GM21619 (cell line): ENCODE measurements at regions not wholly inside any gene's neighbourhood (a gene's known extent, or its start where the extent isn't known, plus 50 kb on each side); places are given as distances from the start of the nearest gene placed in this dataset.
"Not testable (repeated sequence)": the region's sequence is repeated elsewhere in the genome, so short reads cannot be mapped to it uniquely, and the experiment has no call there.

Experiments used
- ATAC-seq: cut with Tn5 transposase; IDR thresholded peaks from one replicate; pipeline ENCODE4 v1.9.1; 2021; ENCODE audit not compliant: unreplicated experiment

GRCh38 chr13:63546524-63546923, 2130.9 kb upstream of the PCDH20 start:
- ATAC-seq: no peak

DNA sequence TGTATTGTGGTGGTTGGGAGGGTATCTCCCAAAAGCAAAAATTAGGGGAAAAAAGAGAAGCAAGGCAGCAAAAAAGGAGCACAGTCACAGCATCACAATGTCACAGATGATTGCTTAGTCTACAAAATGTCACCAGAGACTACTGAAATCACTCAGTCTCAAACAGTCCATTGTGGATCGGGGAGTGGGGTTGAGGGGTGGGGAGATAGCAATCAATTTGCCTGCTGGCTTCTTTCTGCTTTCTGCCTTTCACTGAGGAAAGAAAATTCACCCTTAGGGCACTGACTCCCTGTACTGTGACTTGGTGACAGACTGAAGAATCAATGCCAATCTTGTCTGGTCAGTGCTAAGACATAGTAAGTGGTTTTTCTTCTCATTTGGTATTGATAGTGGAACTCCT, 2127.1 kb upstream of the PCDH20 start:
- ATAC-seq: no peak

DNA sequence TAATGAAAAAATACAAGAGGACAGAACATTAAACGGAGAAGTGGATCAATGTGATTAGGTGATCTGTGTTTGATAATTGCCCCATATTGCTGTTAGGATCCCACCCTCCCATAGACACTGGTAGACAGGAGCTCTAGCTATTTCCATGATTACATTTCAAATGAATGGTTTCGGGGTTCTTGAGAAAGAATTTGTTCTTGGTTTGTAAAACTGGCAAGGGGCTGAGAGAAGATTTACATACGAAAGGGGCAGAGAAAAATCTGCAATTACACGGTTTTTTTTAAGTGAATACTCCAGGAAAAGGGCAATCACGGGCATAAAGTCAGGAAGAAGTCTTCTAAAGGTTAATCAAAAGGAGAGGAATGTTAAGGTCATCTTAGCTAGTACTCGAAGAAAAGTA, 2125.7 kb upstream of the PCDH20 start:
- no peak for ATAC-seq

DNA sequence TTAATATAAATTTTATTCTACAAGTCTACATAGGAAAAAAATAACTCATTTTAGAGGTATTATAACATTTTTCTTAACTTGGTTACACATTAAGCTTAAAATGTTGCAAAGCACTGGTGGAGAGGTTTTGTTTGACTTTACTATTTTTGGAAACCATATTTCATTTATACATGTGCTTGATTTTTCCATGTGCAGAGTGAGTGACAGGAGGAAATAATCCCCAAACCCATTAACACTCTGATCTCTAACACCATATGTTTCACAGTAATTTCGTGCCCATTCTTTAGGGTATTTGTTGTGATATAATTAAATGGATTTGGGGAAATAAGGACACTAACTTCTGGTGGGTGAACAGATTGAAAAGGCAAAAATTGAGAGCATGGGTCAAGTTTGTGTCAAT, 2124.4 kb upstream of the PCDH20 start:
- ATAC-seq: no peak

DNA sequence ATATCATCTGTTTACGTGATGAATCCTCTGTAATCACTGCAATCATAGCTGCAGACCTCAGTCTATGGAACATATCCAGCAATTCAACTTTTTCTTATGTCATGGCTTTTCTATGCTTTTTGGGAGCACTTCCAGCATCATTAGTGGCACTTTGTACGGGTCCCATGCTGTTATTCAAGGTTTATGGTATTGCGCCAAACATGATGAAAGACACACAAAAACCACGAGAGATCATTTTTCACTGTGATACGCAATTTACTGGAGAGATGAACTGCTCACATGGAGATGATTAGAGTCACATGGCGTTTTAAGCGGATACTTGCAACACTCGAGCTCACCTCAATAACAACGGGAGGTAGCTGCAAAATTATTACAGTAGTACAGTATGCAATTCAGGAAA, 2101.7 kb upstream of the PCDH20 start:
- no peak for ATAC-seq

DNA sequence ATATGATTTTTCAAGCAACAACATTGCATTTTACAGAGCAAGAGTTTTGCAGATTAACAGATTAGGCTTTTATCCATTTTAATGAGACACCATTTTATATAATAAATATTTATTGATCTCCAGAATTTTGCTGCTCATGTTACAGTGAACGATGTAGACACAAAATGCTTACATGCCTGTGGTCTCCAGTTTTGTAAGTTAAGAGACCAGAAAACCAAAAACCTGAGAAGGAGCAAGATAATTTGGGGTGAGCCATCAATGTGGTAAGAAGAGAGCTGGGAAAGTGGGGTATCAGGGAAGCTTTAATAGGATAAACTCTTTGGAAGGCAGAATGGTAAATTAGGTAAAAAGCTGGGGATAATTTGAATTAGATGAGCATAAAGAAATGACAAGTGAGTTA, 2100.5 kb upstream of the PCDH20 start:
- no peak for ATAC-seq

GRCh38 chr13:63514886-63515285, 2099.2 kb upstream of the PCDH20 start:
- ATAC-seq: no peak

GRCh38 chr13:63512095-63512494, 2096.4 kb upstream of the PCDH20 start:
- no peak for ATAC-seq

DNA sequence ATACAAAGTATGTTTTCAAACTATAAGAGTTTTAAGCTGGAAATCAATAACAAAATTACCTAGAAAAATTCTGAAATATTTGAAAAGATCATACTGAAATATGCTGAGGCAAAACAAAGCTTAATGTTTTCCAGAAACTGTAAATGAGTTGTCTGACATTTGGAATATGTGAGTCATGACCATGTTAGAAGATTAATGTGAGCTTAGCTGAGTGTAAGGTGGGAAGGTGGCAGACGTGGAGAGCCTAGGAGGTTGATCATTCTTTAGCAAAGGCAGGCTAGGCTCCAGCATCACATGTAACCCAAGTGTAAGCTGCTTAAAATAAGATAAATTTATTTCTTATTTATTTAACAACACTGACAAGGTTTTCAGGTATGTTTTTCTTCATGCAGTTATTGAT, 2086.1 kb upstream of the PCDH20 start:
- ATAC-seq: no peak

GRCh38 chr13:63497601-63498000, 2082.0 kb upstream of the PCDH20 start:
- ATAC-seq: no peak

GRCh38 chr13:63492604-63493003, 2077.0 kb upstream of the PCDH20 start:
- ATAC-seq: no peak

GRCh38 chr13:63490149-63490548, 2074.5 kb upstream of the PCDH20 start:
- ATAC-seq: no peak

DNA sequence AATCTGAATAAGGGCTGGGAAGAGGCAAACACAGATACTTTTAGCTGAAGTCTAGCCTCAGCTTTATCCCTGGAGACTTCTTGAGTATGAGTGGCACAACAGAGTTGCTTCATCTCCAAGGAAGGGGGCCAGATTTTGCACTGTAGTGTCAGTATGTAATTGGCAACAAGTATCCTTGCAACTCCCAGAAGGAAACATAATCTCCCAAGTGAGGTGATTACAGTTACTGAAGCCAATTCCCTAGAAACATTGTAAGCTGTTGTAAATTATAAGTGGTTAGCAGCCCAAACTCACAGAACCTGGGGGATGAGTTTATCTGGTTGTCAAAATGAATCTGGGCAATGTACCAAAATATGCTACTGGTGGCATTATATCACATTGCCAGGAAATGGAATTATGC, 2065.7 kb upstream of the PCDH20 start:
- no peak for ATAC-seq

GRCh38 chr13:63472711-63473110, 2057.1 kb upstream of the PCDH20 start:
- no peak for ATAC-seq

GRCh38 chr13:63463782-63464610, 2048.3 kb upstream of the PCDH20 start:
- peak; percentile 95 for ATAC-seq

GRCh38 chr13:63460462-63461090, 2044.9 kb upstream of the PCDH20 start:
- no peak for ATAC-seq

DNA sequence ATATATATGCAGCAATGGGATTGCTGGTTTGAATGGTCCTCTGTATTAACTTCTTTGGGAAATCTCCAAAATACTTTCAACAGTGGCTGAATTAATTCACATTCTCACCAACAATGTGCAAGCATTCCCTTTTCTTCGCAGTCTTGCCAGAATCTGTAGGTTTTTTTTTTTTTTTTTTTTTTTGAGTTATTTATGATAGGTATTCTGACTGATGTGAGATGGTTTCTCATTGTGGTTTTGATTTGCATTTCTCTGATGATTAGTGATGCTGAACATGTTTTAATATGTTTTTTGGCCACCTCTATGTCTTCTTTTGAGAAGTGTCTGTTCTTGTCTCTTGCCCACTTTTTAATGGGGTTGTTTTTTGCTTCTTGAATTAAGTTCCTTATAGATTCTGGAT, 2041.5 kb upstream of the PCDH20 start:
- no peak for ATAC-seq

- ATAC-seq: no peak
Measured at GRCh38 chr13:63455938-63456337, 2040.3 kb upstream of the PCDH20 start.

GRCh38 chr13:63449550-63449949, 2033.9 kb upstream of the PCDH20 start:
- no peak for ATAC-seq

GRCh38 chr13:63448692-63449091, 2033.0 kb upstream of the PCDH20 start:
- ATAC-seq: no peak

DNA sequence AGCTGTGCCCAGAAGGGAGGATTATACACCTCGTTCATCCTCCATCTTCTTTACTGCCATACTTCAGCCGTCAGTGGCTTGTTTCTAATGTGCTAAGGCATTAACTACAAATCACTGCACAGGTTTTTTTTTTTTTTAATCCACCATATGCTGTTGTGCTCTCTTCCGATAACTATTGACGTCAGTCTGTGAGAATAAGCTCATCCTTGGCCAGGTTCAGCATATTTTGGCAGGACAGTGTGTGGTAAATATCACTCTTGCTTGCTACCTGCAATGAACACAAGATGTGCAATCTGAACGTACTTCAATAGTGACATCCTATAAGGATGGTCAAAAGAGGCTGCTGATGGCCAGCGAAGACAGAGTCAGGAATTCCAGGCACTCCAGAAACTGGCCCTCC, 2030.7 kb upstream of the PCDH20 start:
- no peak for ATAC-seq

- ATAC-seq: not testable (repeated sequence)
Measured at GRCh38 chr13:63444225-63444624, 2028.6 kb upstream of the PCDH20 start.

DNA sequence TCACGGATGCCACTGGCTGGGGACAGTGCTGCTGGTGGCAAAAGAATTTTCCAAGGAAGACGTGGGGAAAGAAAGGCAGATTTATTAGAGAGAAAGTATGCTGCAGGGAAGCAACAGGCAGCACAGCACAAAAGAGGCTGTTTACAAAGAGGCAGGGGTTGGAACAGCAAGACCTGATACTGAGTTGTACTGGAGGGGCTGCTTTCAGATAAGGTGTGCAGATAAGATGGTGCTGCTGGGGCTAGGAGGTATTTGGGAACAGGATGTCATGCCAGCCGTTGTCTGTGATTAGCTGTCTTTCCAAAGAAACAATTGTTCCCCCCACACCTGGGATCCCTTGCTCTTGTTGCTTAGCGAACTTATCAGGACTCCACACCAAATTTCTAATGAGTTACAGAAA, 2023.3 kb upstream of the PCDH20 start:
- ATAC-seq: no peak
